GM19023 (cell line): ENCODE measurements at regions not wholly inside any gene's neighbourhood (a gene's known extent, or its start where the extent isn't known, plus 50 kb on each side); places are given as distances from the start of the nearest gene placed in this dataset.
"Not testable (repeated sequence)": the region's sequence is repeated elsewhere in the genome, so short reads cannot be mapped to it uniquely, and the experiment has no call there.

ENCODE experiments used
- ATAC-seq: cut with Tn5 transposase; IDR thresholded peaks from one replicate; pipeline ENCODE4 v1.9.1; 2021; ENCODE audit warnings: mild to moderate bottlenecking, moderate library complexity; ENCODE audit not compliant: unreplicated experiment

- ATAC-seq, result no peak
Measured at GRCh38 chrX:39484159-39485068, 613.3 kb downstream of the BCOR start.

- ATAC-seq, result no peak
Measured at GRCh38 chrX:39487166-39487968, 610.4 kb downstream of the BCOR start.

GRCh38 chrX:39487969-39488330 lies 609.8 kb downstream of the BCOR start:
- no peak for ATAC-seq

GRCh38 chrX:39491548-39492297 lies 606.0 kb downstream of the BCOR start:
- ATAC-seq, result peak; percentile 60

- ATAC-seq, result peak; percentile 39
Measured at GRCh38 chrX:39492497-39493162, 605.1 kb downstream of the BCOR start.

GRCh38 chrX:39493168-39493567 lies 604.6 kb downstream of the BCOR start:
- ATAC-seq, result no peak

- ATAC-seq, result not testable (repeated sequence)
Measured at GRCh38 chrX:39497117-39497516, 600.6 kb downstream of the BCOR start.

- ATAC-seq, result no peak
Measured at GRCh38 chrX:39497702-39498265, 600.0 kb downstream of the BCOR start.

- ATAC-seq, result no peak
Measured at GRCh38 chrX:39499996-39500395, 597.8 kb downstream of the BCOR start.

- ATAC-seq, result no peak
Measured at GRCh38 chrX:39501822-39502221, 595.9 kb downstream of the BCOR start.

- ATAC-seq, result no peak
Measured at GRCh38 chrX:39502486-39502885, 595.3 kb downstream of the BCOR start.

GRCh38 chrX:39504227-39504626 lies 593.5 kb downstream of the BCOR start:
- ATAC-seq, result no peak

GRCh38 chrX:39504850-39505259 lies 592.9 kb downstream of the BCOR start:
- ATAC-seq, result no peak

GRCh38 chrX:39506131-39506530 lies 591.6 kb downstream of the BCOR start:
- ATAC-seq, result no peak

- no peak for ATAC-seq
Measured at GRCh38 chrX:39507034-39507433, 590.7 kb downstream of the BCOR start.

- no peak for ATAC-seq
Measured at GRCh38 chrX:39507617-39508299, 590.0 kb downstream of the BCOR start.

GRCh38 chrX:39508300-39508692 lies 589.5 kb downstream of the BCOR start:
- no peak for ATAC-seq

- no peak for ATAC-seq
Measured at GRCh38 chrX:39509157-39509556, 588.6 kb downstream of the BCOR start.

GRCh38 chrX:39513836-39514235 lies 583.9 kb downstream of the BCOR start:
- no peak for ATAC-seq

- no peak for ATAC-seq
Measured at GRCh38 chrX:39514801-39515200, 583.0 kb downstream of the BCOR start.
